ENCODE measurements at regions not wholly inside any gene's neighbourhood (a gene's known extent, or its start where the extent isn't known, plus 50 kb on each side); places are given as distances from the start of the nearest gene placed in this dataset.

DNA sequence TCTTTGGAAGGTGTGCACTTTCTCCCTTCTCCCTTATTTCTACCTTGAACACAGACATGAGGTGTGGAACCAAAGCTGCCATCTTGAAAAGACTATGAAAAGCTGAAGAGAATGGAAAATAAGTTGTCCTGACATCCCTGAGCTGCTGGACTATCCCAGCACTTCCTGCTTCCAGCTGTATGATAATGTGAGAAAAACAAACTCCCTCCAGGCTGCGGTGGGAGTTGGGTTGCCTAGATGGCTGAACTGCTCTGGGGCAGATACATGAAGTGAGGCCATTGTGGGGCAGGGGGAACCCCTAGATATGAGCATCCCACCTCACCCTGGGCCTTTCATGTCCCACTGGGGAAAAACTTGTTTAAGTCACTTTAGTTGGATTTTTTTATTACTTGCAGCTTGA lies 82.4 kb downstream of the BOD1 start:
- no peaks in the 10 kb centered on the region for H3K36me3 ChIP-seq (ENCODE audit: control insufficient read depth in 2 of 2, insufficient read depth in 1 of 2, low read length in 2 of 2)
- H3K4me1 ChIP-seq (ENCODE audit: control insufficient read depth, insufficient read depth, low read length): no peaks in the 10 kb centered on the region
- H3K9me3 ChIP-seq (ENCODE audit: control insufficient read depth, insufficient read depth, low read depth, low read length): no peaks in the 10 kb centered on the region
- ChIA-PET CTCF (interaction anchor here (0.6 to 1.6 kb wide), 2 partner anchors 39 to 221 kb away, joined by 3 to 9 read pairs; no protein-coding TSS in a partner anchor), POLR2A (no interaction called here)
- TF ChIP-seq FEZF1 (tag by site-specific recombination; IDR thresholded peaks at IDR 0.05): no peak
- no peak for TF ChIP-seq ZNF549 (tag by site-specific recombination; IDR thresholded peaks at IDR 0.05)
- TF ChIP-seq ZNF555 (tag by site-specific recombination; conservative IDR thresholded peaks at IDR 0.05): no peak
- no peak for TF ChIP-seq PRDM2 (tag by site-specific recombination; IDR thresholded peaks at IDR 0.05; ENCODE audit: borderline replicate concordance)
- TF ChIP-seq ZNF76 (tag by site-specific recombination; IDR thresholded peaks at IDR 0.05; ENCODE audit: borderline replicate concordance, low read depth): no peak
- TF ChIP-seq ZNF341 (tag by site-specific recombination; IDR thresholded peaks at IDR 0.05; ENCODE audit: low read depth): no peak
- TF ChIP-seq ZNF174 (tag by site-specific recombination; IDR thresholded peaks at IDR 0.05): no peak
- no peak for TF ChIP-seq ZBTB1 (tag by site-specific recombination; IDR thresholded peaks at IDR 0.05)
- no peak for TF ChIP-seq ZNF837 (tag by site-specific recombination; IDR thresholded peaks at IDR 0.05)
- no peak for TF ChIP-seq OSR2 (tag by site-specific recombination; IDR thresholded peaks at IDR 0.05)
- TF ChIP-seq TSHZ1 (tag by site-specific recombination; IDR thresholded peaks at IDR 0.05; ENCODE audit: borderline replicate concordance): no peak
- TF ChIP-seq SCRT2 (tag by site-specific recombination; IDR thresholded peaks at IDR 0.05): no peak
- no peak overlapping the region for H3K27ac ChIP-seq (ENCODE audit: extremely low read depth, low read depth, low read length)
- H3K4me3 ChIP-seq (ENCODE audit: low read depth, low read length): no peak overlapping the region

- Histone ChIP-seq H3K27ac (ENCODE audit: extremely low read depth, low read depth, low read length) (no peak overlapping the region), H3K4me1 (ENCODE audit: control insufficient read depth, insufficient read depth, low read length) (no peaks in the 10 kb centered on the region), H3K9me3 (ENCODE audit: control insufficient read depth, insufficient read depth, low read depth, low read length) (no peaks in the 10 kb centered on the region), H3K4me3 (ENCODE audit: low read depth, low read length) (no peak overlapping the region), H3K36me3 (ENCODE audit: control insufficient read depth in 2 of 2, insufficient read depth in 1 of 2, low read length in 2 of 2) (no peaks in the 10 kb centered on the region)
- ChIA-PET CTCF (interaction anchor here (0.5 to 1.6 kb wide), 3 partner anchors 37 to 239 kb away, joined by 3 read pairs; no protein-coding TSS in a partner anchor), POLR2A (no interaction called here)
- TF ChIP-seq ZNF211 (tag by site-specific recombination; IDR thresholded peaks at IDR 0.05; ENCODE audit: low read depth): no peak
- TF ChIP-seq, protein P1, sequence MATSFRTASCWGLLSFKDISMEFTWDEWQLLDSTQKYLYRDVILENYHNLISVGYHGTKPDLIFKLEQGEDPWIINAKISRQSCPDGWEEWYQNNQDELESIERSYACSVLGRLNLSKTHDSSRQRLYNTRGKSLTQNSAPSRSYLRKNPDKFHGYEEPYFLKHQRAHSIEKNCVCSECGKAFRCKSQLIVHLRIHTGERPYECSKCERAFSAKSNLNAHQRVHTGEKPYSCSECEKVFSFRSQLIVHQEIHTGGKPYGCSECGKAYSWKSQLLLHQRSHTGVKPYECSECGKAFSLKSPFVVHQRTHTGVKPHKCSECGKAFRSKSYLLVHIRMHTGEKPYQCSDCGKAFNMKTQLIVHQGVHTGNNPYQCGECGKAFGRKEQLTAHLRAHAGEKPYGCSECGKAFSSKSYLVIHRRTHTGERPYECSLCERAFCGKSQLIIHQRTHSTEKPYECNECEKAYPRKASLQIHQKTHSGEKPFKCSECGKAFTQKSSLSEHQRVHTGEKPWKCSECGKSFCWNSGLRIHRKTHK (tag by site-specific recombination; IDR thresholded peaks at IDR 0.05): no peak
- TF ChIP-seq ZNF701 (tag by site-specific recombination; IDR thresholded peaks at IDR 0.05): no peak
- no peak for TF ChIP-seq ZNF311 (tag by site-specific recombination; IDR thresholded peaks at IDR 0.05; ENCODE audit: borderline replicate concordance)
- no peak for TF ChIP-seq REPIN1 (tag by site-specific recombination; IDR thresholded peaks at IDR 0.05; ENCODE audit: low read depth)
- no peak for TF ChIP-seq PRDM1 (tag by site-specific recombination; IDR thresholded peaks at IDR 0.05)
- TF ChIP-seq ZFP37 (tag by site-specific recombination; IDR thresholded peaks at IDR 0.05): no peak
- TF ChIP-seq BCL11B (tag by site-specific recombination; IDR thresholded peaks at IDR 0.05; ENCODE audit: low read depth): no peak
- TF ChIP-seq ZNF624 (tag by site-specific recombination; IDR thresholded peaks at IDR 0.05): no peak
- no peak for TF ChIP-seq ZIC2 (tag by site-specific recombination; IDR thresholded peaks at IDR 0.05)
- no peak for TF ChIP-seq ZSCAN16 (tag by site-specific recombination; IDR thresholded peaks at IDR 0.05)
- no peak for TF ChIP-seq OVOL3 (tag by site-specific recombination; IDR thresholded peaks at IDR 0.05)
- TF ChIP-seq ZNF837 (tag by site-specific recombination; IDR thresholded peaks at IDR 0.05): no peak
- TF ChIP-seq MEIS1 (CRISPR knock-in tag; IDR thresholded peaks at IDR 0.05; ENCODE audit: borderline replicate concordance): no peak
- TF ChIP-seq ZBTB48 (tag by site-specific recombination; IDR thresholded peaks at IDR 0.05): no peak
Measured at GRCh38 chr5:173532689-173533250, 83.7 kb downstream of the BOD1 start.
